H9 (cell line): ENCODE measurements at regions not wholly inside any gene's neighbourhood (a gene's known extent, or its start where the extent isn't known, plus 50 kb on each side); places are given as distances from the start of the nearest gene placed in this dataset.

Source experiments
- DNase-seq: peaks from one replicate; pipeline ENCODE4 v3.0.0-alpha.2; 2017
- H2AFZ ChIP-seq: one replicate; pipeline ENCODE4 v1.6.1; 2013; ENCODE audit warnings: mild to moderate bottlenecking, low read length, control low read depth, moderate library complexity
- H2AK5ac ChIP-seq: 2 replicates; pipeline ENCODE4 v1.6.1; 2013; ENCODE audit warnings: low read length, control low read depth, mixed read lengths; ENCODE audit not compliant: insufficient read length
- H2BK120ac ChIP-seq: one replicate; pipeline ENCODE4 v1.6.1; 2013; ENCODE audit warnings: low read depth, mild to moderate bottlenecking, low read length, control low read depth, inconsistent platforms; ENCODE audit not compliant: poor library complexity, severe bottlenecking
- H2BK12ac ChIP-seq: 2 replicates; pipeline ENCODE4 v1.6.1; 2013; ENCODE audit warnings: low read length, control low read depth, mixed read lengths, low read depth; ENCODE audit not compliant: insufficient read length
- H2BK15ac ChIP-seq: 2 replicates; pipeline ENCODE4 v1.6.1; 2013; ENCODE audit warnings: low read depth, low read length, control low read depth
- H2BK20ac ChIP-seq: one replicate; pipeline ENCODE4 v1.6.1; 2013; ENCODE audit warnings: low read depth, mild to moderate bottlenecking, low read length, control low read depth, inconsistent platforms; ENCODE audit not compliant: poor library complexity, severe bottlenecking
- H2BK5ac ChIP-seq: 2 replicates; pipeline ENCODE4 v1.6.1; 2013; ENCODE audit warnings: low read length, control low read depth, mixed read lengths; ENCODE audit not compliant: insufficient read length
- H3K14ac ChIP-seq: 2 replicates; pipeline ENCODE4 v1.6.1; 2013; ENCODE audit warnings: low read length, control low read depth; ENCODE audit not compliant: insufficient read depth
- H3K18ac ChIP-seq: 2 replicates; pipeline ENCODE4 v1.6.1; 2013; ENCODE audit warnings: low read depth, mild to moderate bottlenecking, mixed read lengths, low read length, control low read depth; ENCODE audit not compliant: insufficient read length
- H3K23ac ChIP-seq: 2 replicates; pipeline ENCODE4 v1.6.1; 2013; ENCODE audit warnings: low read length, control low read depth, mixed read lengths, low read depth; ENCODE audit not compliant: insufficient read length
- H3K23me2 ChIP-seq: 2 replicates; pipeline ENCODE4 v1.6.1; 2013; ENCODE audit warnings: low read depth, mild to moderate bottlenecking, mixed read lengths, low read length, control low read depth; ENCODE audit not compliant: insufficient read length, poor library complexity, severe bottlenecking
- H3K27ac ChIP-seq: 2 replicates; pipeline ENCODE4 v1.5.1; 2013; ENCODE audit warnings: low read length, control low read depth, mixed read lengths, low read depth; ENCODE audit not compliant: insufficient read length
- H3K27me3 ChIP-seq: 2 replicates; pipeline ENCODE4 v1.6.1; 2013; ENCODE audit warnings: low read length, control low read depth, inconsistent platforms; ENCODE audit not compliant: insufficient read depth
- H3K4ac ChIP-seq: 2 replicates; pipeline ENCODE4 v1.6.1; 2013; ENCODE audit warnings: low read depth, mild to moderate bottlenecking, control low read depth, inconsistent platforms, low read length, moderate library complexity
- H3K4me1 ChIP-seq: 2 replicates; pipeline ENCODE4 v1.6.1; 2013; ENCODE audit warnings: low read length, control low read depth, inconsistent platforms; ENCODE audit not compliant: insufficient read depth
- H3K4me2 ChIP-seq: 2 replicates; pipeline ENCODE4 v1.6.1; 2013; ENCODE audit warnings: low read length, control low read depth, mixed read lengths; ENCODE audit not compliant: insufficient read length, insufficient read depth
- H3K56ac ChIP-seq: 2 replicates; pipeline ENCODE4 v1.6.1; 2013; ENCODE audit warnings: low read depth, mild to moderate bottlenecking, mixed read lengths, low read length, control low read depth; ENCODE audit not compliant: insufficient read length
- H3K79me1 ChIP-seq: 2 replicates; pipeline ENCODE4 v1.6.1; 2013; ENCODE audit warnings: low read depth, mild to moderate bottlenecking, moderate library complexity, low read length, control low read depth, inconsistent platforms; ENCODE audit not compliant: insufficient read depth, poor library complexity, severe bottlenecking
- H3K79me2 ChIP-seq: 2 replicates; pipeline ENCODE4 v1.6.1; 2013; ENCODE audit warnings: low read length, control low read depth, inconsistent platforms; ENCODE audit not compliant: insufficient read depth
- H3K9ac ChIP-seq: 2 replicates; pipeline ENCODE4 v1.6.1; 2013; ENCODE audit warnings: low read length, control low read depth, mixed read lengths; ENCODE audit not compliant: insufficient read length; ENCODE audit errors: extremely low read depth
- H3K9me3 ChIP-seq: one replicate; pipeline ENCODE4 v1.6.1; 2013; ENCODE audit warnings: low read depth, low read length, inconsistent platforms; ENCODE audit not compliant: control insufficient read depth
- H3T11ph ChIP-seq: one replicate; pipeline ENCODE4 v1.6.1; 2013; ENCODE audit warnings: mild to moderate bottlenecking, low read length, control low read depth, inconsistent platforms
- H4K20me1 ChIP-seq: one replicate; pipeline ENCODE4 v1.6.1; 2013; ENCODE audit not compliant: control insufficient read depth, insufficient read length, insufficient read depth
- H4K5ac ChIP-seq: 2 replicates; pipeline ENCODE4 v1.6.1; 2013; ENCODE audit warnings: low read depth, mild to moderate bottlenecking, mixed read lengths, low read length, control low read depth; ENCODE audit not compliant: insufficient read length
- H4K8ac ChIP-seq: replicated peaks from 2 replicates; pipeline ENCODE4 v1.6.1; 2013; ENCODE audit warnings: low read length, control low read depth, mixed read lengths, low read depth; ENCODE audit not compliant: insufficient read length
- H4K91ac ChIP-seq: 2 replicates; pipeline ENCODE4 v1.6.1; 2013; ENCODE audit warnings: low read depth, mild to moderate bottlenecking, moderate library complexity, mixed read lengths, low read length, control low read depth; ENCODE audit not compliant: insufficient read length
- H3K27ac Mint-ChIP-seq, 3 experiments: 2 replicates in 2 of 3; 3 replicates in 1 of 3; pipeline ENCODE4 v1.8.0; 2020 to 2021; ENCODE audit warnings: mixed read lengths in 3 of 3, mild to moderate bottlenecking in 1 of 3, moderate library complexity in 1 of 3
- H3K27me3 Mint-ChIP-seq: 2 replicates; pipeline ENCODE4 v1.8.0; 2021; ENCODE audit warnings: low read depth, mild to moderate bottlenecking, moderate library complexity, mixed read lengths
- H3K36me3 Mint-ChIP-seq, 3 experiments: 2 replicates in 2 of 3; 3 replicates in 1 of 3; pipeline ENCODE4 v1.8.0; 2020 to 2021; ENCODE audit warnings: low read depth in 3 of 3, mixed read lengths in 3 of 3; ENCODE audit not compliant: insufficient read depth in 1 of 3
- H3K4me1 Mint-ChIP-seq, 2 experiments: 2 replicates each; pipeline ENCODE4 v1.8.0; 2020; ENCODE audit warnings: mixed read lengths in 2 of 2
- H3K4me3 Mint-ChIP-seq, 2 experiments: 2 replicates in 1 of 2; 3 replicates in 1 of 2; pipeline ENCODE4 v1.8.0; 2020 to 2021; ENCODE audit warnings: mild to moderate bottlenecking in 2 of 2, mixed read lengths in 2 of 2, moderate library complexity in 1 of 2
- H3K9me3 Mint-ChIP-seq, 2 experiments: 2 replicates in 1 of 2; 3 replicates in 1 of 2; pipeline ENCODE4 v1.8.0; 2020; ENCODE audit warnings: mild to moderate bottlenecking in 2 of 2, mixed read lengths in 2 of 2, moderate library complexity in 1 of 2
- CTCF ChIP-seq: fragments of 200-600 bp; sonication (generic); conservative IDR thresholded peaks from 3 replicates; pipeline ENCODE4 v1.8.0; 2021; ENCODE audit warnings: antibody characterized with exemption, mild to moderate bottlenecking
- WGBS: extraction: QIAGEN DNeasy Blood & Tissue Kit; methylation state at CpG from one replicate; pipeline ENCODE4 v1.1.7; 2013; ENCODE audit warnings: missing lambda C conversion rate, low lambda C conversion rate, mixed read lengths; ENCODE audit not compliant: insufficient read length; ENCODE audit errors: extremely low coverage; 5-methylcytosine and 5-hydroxymethylcytosine counted together

GRCh38 chrX:122196343-122196742, 987.7 kb upstream of the GRIA3 start:
- Histone ChIP-seq H2BK20ac (no peak overlapping the region), H3K27ac (no peak overlapping the region), H4K5ac (no peak overlapping the region), H3K9ac (no peak overlapping the region), H2AK5ac (no peak overlapping the region), H2BK12ac (no peak overlapping the region), H3K56ac (no peak overlapping the region), H3K9me3 (no peaks in the 10 kb centered on the region), H3K79me2 (no peaks in the 10 kb centered on the region), H3K4me2 (no peak overlapping the region), H4K91ac (no peak overlapping the region), H3K4ac (no peak overlapping the region), H3K14ac (no peak overlapping the region), H3K27me3 (no peaks in the 10 kb centered on the region), H2BK5ac (no peak overlapping the region), H3K18ac (no peak overlapping the region), H3K23me2 (no peaks in the 10 kb centered on the region), H3K79me1 (no peaks in the 10 kb centered on the region), H3T11ph (no peak overlapping the region), H4K8ac (no peak overlapping the region), H2BK120ac (no peak overlapping the region), H4K20me1 (no peaks in the 10 kb centered on the region), H3K4me1 (peaks cover 4% of the 10 kb centered on the region), H3K23ac (no peak overlapping the region), H2AFZ (no peak overlapping the region), H2BK15ac (no peak overlapping the region)
- no peak for TF ChIP-seq CTCF
- peak overlapping the region in 2 of 3 experiments; percentile 30 to 53; a peak in 3 of 7 replicates for H3K27ac Mint-ChIP-seq
- no peaks in the 10 kb centered on the region for H3K27me3 Mint-ChIP-seq
- peaks cover 14 to 19% of the 10 kb centered on the region in 2 experiments for H3K4me1 Mint-ChIP-seq
- WGBS = no CpG with 5 or more reads among the region's 5 CpGs
- peaks cover 2 to 21% (median 16%) of the 10 kb centered on the region in 3 experiments; a peak in 6 of 7 replicates for H3K36me3 Mint-ChIP-seq
- H3K4me3 Mint-ChIP-seq = no peak overlapping the region
- DNase-seq = peak; percentile 58
- peaks cover 8 to 16% of the 10 kb centered on the region in 2 experiments; a peak in 3 of 5 replicates for H3K9me3 Mint-ChIP-seq
